Stimulated activated CD4-positive, alpha-beta T cell treated with anti-CD3 and anti-CD28 coated beads, Interleukin-1b, Interleukin-23, amount 100 ng/mL, for 4 hours (primary cell): ENCODE measurements at regions not wholly inside any gene's neighbourhood (a gene's known extent, or its start where the extent isn't known, plus 50 kb on each side); places are given as distances from the start of the nearest gene placed in this dataset.
"Not testable (repeated sequence)": the region's sequence is repeated elsewhere in the genome, so short reads cannot be mapped to it uniquely, and the experiment has no call there.

Experiments used
- DNase-seq, 2 donors: peaks; one replicate each; pipeline ENCODE4 v3.0.0-alpha.2; 2020; ENCODE audit warnings: low read depth in 2 of 2

DNA sequence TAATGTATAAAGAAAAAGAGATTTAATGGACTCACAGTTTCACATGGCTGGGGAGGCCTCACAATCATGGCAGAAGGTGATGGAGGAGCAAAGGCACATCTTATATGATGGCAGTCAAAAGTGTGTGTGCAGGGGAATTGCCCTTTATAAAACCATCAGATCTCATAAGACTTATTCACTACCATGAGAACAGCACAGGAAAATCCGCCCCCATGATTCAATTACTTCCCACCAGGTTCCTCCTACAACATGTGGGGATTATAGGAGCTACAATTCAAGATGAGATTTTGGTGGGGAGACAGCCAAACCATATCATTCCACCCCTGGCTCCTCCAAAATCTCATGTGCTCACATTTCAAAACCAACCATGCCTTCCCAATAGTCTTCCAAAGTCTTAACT is 82.5 kb upstream of the ANKRD1 start:
- DNase-seq, result not testable (repeated sequence)

DNA sequence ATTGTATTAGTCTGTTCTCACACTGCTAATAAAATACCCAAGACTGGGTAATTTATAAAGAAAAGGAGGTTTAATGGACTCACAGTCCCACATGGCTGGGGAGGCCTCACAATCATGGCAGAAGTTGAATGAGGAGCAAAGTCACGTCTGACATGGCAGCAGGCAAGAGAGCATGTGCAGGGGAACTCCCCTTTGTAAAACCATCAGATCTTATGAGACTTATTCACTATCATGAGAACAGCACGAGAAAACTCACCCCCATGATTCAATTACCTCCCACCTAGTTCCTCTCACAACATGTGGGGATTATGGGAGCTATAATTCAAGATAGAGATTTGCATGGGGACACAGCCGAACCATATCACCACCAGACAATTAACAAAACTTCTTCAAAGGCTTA is 84.4 kb upstream of the ANKRD1 start:
- DNase-seq, result not testable (repeated sequence)

DNA sequence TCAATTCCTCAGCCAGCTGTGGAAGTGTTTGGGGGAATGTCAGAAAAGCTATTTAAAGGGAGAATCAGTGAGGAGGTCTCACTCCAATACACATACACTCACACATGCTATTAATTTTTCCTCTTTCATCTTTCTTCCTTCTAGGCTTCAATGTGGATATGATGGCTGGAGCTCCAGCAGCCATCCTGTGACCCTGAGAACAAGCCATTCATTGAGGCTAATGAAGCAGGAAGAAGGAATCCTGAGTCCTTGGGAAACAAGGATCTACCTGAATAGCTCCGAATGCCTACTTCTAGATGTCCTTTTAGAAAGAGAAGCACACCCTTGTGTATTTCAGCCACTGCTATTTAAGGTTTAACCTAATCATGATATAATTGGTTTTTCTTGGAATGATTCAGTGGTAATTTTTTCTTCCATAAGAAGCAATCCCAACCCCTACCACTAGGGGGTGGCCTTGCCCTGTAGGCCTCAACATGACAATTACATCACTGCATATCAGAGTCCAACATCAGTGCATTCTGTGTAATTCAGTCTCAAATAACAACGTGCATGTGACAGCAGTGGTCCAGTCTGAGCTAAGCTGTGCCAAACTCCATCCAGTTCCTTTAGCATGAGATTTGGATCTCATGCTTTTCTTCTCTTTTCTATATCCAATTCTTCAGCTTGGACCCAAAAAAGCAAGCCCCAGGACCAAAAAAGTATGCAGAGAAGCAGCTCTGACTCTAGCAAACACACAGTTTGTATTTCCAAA is 85.3 kb upstream of the ANKRD1 start:
- peak; percentile 36 to 64 for DNase-seq

DNA sequence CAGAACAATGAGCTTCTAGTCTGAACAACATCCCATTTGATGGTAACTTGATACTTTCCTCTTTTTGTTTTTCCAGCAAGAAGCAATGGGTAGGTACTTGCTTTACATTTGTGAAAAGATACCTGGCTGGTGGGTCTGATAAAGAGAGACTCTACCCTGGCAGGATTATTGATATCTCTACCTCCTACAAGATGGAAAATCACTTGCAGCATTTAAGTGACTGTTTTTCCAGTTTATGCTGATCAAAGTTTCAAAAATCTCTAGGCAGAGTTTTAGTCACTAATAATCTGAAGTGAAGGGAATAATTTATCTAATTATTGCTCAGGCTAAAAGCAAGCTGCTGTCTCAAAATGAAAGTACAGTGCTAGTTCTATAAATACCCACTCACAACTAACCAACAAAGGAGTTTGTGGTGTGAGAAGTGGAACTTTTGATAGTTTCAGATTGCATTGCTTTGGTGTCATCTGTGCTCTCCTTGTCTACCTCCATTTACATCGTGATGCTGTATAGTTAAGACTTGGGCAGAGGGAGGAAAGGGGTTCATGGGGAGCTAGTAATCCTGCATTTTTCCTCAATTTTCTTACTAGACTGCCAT is 86.0 kb upstream of the ANKRD1 start:
- no peak for DNase-seq

GRCh38 chr10:91007655-91008054 is 86.8 kb upstream of the ANKRD1 start:
- DNase-seq, result no peak

- no peak for DNase-seq
Observed at GRCh38 chr10:91009121-91009520, 88.2 kb upstream of the ANKRD1 start.

- no peak for DNase-seq
Observed at GRCh38 chr10:91010952-91011351, 90.1 kb upstream of the ANKRD1 start.

DNA sequence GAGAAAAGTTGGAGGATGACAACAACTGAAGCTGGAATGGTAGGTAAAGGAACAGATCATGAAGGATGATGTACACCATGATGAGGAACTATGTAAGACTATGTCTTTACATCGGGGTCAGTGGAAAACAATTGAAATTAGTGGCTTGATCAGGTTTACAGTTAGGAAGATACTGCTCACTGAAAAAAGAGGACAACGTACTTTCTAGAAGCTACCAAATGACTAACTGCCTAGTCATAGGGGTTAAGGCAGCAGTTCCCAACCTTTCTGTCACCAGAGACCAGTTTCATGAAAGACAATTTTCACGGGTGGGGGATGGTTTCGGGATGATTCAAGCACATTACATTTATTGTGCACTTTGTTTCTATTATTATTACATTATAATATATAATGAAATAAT is 91.6 kb upstream of the ANKRD1 start:
- DNase-seq, result no peak

GRCh38 chr10:91013985-91014384 is 93.1 kb upstream of the ANKRD1 start:
- no peak for DNase-seq

- no peak for DNase-seq
Observed at GRCh38 chr10:91017198-91017597, 96.3 kb upstream of the ANKRD1 start.

DNA sequence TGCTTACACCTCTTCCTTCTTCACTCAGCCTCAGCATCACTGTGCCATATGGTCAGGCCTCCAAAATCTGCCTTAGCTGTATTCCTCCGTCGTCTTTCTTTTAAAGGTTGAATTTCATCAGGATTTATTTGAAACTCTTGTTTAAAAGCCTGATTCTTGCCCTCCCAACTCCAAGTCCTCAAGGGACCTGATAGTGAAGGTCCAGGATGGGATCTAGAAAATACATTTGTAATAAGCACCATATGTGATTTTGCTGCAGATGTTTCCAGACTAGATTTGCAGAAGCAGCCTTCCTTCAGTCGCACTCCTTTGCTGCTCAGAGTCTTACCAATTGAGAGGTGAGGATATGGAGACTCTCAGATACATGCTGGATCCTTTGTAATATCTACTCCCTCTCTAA is 101.0 kb upstream of the ANKRD1 start:
- no peak for DNase-seq

DNA sequence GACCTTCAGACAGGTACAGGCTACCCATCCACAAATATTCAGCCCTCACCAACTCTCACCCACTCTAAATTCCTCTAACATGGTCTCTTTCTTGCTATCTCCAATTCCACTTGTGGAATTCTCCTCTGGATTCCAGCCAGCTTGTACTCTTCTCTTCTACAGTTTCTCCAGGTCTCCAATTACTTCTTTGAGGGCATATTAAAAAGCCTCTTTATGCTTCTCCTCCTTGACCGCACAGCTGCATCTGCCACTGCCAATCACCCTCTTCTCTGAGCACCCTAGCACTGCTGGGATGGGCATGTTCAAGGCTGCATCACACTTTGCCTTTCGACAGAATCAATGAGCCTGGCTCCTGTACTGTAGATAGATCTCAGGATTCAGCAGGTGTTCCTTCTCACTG is 101.5 kb upstream of the ANKRD1 start:
- DNase-seq, result no peak

GRCh38 chr10:91022924-91023699 is 102.2 kb upstream of the ANKRD1 start:
- DNase-seq, result no peak

DNA sequence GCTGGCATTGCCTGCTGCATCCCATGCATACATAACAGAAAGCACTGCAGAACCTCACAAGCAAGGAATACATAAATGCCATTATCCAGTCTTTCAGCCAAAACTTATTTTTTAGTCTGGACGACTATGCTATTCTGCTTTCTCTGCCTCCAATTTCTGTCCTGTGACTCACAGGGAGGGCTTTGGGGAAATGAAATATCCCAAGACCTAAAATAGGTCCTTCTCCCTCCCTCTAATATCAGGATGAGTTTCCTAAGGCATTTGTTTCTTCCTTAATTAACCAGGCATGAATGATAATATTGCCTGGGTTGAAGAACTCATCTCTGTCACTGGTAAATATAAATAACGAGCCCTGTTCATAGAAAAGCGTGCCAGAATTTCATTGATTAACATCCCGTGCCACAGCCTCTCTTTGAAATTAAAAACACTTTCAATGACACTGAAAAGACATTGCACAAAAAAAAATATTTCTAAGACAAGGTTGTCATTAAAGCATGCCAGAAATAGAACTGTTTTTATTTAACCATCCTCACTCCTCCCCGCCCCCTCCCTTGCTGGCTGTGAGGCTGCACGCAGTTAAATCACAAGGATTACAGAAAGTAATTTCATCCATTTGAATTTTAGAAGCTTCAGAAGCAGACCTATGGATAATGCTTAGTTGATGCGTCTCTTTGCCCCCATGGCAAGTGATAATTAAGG is 103.0 kb upstream of the ANKRD1 start:
- no peak for DNase-seq

DNA sequence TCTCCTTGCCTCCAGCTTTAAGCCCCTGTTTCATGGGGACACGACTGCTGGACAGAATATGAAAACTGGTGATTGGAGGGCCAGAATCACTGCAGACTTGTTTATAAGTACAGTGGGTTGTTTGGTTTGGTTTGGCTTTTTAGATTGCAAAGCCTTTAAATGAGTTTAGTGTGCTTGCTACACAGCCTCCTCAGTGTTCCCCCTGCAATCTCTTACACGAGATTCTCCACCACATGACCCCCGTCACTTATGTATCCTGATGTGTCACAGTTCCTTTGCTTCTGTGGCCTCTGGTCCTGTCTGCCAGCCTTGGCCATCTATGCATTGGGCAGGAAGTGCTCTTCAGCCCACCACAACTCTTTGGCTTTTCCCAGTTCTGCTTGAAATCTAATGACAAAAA is 103.7 kb upstream of the ANKRD1 start:
- no peak for DNase-seq

DNA sequence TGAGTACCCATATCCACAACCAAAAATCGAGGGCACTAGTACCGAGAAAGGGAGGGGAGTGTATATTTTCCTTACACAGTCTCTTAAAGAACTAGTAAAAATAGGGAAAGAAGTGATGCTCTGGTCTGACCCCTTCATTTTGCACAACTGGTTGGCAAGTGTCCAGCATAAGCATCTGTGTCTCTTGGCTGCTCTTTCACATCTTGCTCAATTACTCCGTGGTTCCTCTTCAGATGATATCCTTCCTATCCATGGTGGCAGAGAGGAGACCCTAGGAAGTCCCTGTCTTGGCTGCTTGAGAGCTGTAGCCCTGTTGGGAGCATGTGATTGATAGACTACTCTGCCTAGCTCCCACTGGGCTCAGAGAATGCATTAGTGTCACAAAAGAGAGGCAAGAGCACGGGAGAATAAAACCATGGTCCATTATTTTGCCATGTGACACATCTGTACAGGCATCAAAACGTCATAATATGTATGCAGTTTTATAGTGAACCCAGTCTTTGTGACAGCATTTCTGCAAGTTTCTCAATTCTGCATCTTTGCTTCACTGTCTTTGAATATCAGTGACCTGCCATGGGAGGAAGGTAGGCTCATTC is 111.8 kb upstream of the ANKRD1 start:
- no peak for DNase-seq

DNA sequence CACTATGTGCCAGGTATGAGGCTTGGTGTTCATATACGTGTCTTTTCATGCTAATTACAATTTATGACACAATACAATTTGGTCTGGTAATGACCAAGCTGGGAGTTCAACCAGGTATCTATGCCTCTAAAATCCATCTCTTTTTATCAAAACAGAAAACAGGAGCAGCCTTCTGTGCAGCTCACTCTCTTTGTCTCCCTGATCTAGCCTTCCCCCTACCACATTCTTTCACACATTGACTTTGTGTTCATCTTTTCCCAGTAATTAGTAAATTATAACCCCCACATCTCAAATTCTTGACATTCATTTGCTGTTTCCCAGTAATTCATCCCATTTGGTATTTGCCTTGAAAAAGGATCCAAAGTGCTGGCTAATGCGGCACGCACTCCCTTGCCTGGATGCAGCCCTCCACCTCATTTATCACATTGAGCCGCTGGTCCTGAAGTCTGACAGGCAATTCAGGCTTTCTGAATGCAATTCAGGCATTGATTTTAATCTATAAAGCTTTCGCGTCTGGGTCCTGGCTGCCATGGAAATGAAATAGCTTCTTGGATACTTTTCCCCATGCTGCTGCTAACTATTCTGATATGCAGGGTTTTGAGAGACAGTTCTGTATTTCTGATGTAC is 112.5 kb upstream of the ANKRD1 start:
- DNase-seq, result no peak

GRCh38 chr10:91034042-91034441 is 113.2 kb upstream of the ANKRD1 start:
- DNase-seq, result peak in 1 of 2 donors; percentile 12

DNA sequence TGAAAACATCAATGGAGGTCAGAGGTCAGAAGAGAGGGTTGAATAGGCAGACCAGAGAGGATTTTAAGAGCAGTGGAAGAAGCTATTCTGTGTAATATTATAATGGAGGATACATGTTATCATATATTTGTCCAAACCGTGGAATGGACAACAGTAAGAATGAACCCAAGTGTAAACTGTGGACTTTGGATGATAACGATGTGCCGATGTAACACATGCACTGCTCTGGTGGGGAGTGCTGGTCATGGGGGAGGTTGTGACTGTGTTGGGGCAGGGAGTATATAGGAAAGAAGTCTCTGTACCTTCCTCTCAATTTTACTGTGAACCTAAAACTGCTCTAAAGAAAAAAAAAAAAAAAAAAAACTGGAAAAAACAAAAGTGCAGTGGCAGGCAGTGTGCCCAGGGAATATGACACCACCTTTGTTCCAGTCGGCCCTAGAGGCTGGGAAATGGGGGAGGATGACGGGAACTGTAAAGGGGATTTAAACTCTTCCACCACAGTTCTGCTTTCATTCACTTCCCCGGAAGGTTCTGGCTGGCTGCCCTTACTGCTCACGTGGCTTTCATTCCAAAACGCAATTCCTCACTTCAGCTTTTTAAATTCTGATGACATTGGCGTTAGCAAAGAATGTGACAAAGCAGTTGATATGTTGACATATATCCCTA is 113.7 kb upstream of the ANKRD1 start:
- DNase-seq, result no peak

DNA sequence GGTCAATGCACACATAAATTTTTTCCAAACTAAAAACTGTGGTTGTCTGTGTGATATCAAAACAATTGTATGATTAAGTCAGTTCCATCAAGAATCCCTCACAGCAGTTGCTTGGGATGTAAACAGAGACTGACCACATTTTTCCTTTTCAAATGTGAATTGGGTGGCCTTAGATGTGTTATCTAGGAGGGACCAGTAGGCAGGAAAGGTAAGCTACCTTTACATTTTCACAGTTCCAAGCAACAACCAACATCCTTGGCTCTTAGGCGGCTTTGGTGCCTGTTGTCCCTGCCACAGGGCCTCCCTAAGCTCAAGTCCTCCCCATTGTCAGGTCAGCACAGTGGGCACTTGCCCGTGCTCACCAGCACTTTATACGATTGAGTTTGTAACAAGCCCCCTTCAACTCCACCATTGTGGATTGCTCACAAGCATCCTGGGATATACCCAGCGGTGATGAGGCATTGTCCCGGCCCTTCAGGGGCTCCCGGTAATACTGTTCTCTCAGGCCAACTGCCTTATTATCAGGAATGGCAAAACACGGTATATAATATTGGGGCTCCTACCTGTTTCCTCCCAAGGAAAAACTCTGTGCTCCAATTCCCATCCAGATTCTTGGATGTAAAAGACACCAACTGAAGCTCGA is 114.9 kb upstream of the ANKRD1 start:
- DNase-seq, result no peak
